Left cardiac atrium (tissue), 4 donors: ENCODE measurements at regions not wholly inside any gene's neighbourhood (a gene's known extent, or its start where the extent isn't known, plus 50 kb on each side); places are given as distances from the start of the nearest gene placed in this dataset.
"Not testable (repeated sequence)": the region's sequence is repeated elsewhere in the genome, so short reads cannot be mapped to it uniquely, and the experiment has no call there.

Experiments
- ATAC-seq, 2 donors: fragments of 200-7000 bp; cut with Tn5 transposase; one replicate each; pipeline ENCODE4 v1.9.1; 2020; ENCODE audit warnings: mild to moderate bottlenecking in 2 of 2, moderate library complexity in 2 of 2
- DNase-seq: peaks from one replicate; pipeline ENCODE4 v3.0.0-alpha.2; 2020
- intact Hi-C, 2 donors: fragments of 100-400 bp; cut with DNase I; formaldehyde crosslinking; loops; one replicate each; pipeline versions ENCODE4 v1.14.1 to v1.15.1; 2022 to 2023
- donor health status: DM: no; HTN: yes; CAD: no.
- donor health status: DM: no; HTN: yes; CAD: no; lungs with severe emphysema.
- donor health status: DM: yes; HTN: yes; CAD: no.
- donor health status: Dilated cardiomyopathy.

DNA sequence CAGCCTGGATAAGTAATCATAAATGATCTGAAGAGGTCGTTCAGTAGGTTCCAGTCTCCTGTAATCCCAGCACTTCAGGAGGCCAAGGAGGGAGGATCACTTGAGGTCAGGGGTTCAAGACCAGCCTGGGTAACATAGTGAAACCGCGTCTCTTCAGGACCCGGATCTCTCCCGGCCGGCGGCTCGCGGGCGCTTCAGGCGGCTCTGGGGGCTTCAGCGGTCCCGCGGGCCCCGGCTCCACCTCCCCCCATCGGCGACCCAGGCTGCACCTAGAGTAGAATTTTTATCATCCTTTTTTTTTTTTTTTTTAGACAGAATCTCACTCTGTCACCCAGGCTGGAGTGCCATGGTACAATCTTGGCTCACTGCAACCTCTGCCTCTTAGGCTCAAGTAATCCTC, 95.9 kb downstream of the ABCC12 start:
- intact Hi-C loops, result loop anchor here (10.0 kb wide), 1 partner anchor 915 kb away; the partner anchor contains the start of gene NETO2 (in 2 of the 2)
- DNase-seq, result no peak
- ATAC-seq, result no peak

DNA sequence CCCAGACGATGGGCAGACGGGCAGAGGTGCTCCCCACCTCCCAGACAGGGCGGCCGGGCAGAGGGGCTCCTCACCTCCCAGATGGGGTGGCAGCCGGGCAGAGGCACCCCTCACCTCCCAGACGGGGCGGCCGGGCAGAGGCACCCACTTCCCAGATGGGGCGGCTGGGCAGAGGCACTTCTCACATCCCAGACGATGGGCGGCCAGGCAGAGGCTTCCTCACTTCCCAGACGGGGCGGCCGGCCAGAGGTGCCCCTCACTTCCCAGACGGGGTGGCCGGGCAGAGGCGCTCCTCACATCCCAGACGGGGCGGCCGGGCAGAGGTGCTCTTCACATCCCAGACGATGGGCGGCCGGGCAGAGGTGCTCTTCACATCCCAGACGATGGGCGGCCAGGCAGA, 96.6 kb downstream of the ABCC12 start:
- not testable (repeated sequence) for ATAC-seq, DNase-seq
- intact Hi-C loops, result loop anchor here (10.0 kb wide), 1 partner anchor 914 kb away; the partner anchor contains the start of gene NETO2 (in 2 of the 2)

DNA sequence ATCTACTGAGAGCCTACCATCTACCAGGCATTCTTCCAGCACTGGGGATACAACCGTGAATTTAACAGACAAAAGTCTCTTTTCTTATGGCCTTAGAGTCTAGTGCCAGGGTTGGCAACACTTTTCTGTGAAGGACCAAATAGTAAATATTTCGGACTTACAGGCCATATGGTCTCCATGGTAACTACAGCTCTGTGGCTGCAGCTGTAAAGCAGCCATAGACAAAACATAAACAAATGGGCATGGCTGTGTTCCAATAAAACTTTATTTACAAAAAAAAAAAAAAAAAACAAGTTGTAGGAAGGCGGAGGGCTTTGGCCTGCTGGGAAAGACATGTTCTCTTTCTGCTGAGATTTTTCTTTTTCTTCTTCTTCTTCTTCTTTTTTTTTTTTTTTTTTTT, 98.7 kb downstream of the ABCC12 start:
- intact Hi-C loops, result loop anchor here (10.0 kb wide), 1 partner anchor 912 kb away; the partner anchor contains the start of gene NETO2 (in 2 of the 2)
- DNase-seq (no peak), ATAC-seq (no peak)

DNA sequence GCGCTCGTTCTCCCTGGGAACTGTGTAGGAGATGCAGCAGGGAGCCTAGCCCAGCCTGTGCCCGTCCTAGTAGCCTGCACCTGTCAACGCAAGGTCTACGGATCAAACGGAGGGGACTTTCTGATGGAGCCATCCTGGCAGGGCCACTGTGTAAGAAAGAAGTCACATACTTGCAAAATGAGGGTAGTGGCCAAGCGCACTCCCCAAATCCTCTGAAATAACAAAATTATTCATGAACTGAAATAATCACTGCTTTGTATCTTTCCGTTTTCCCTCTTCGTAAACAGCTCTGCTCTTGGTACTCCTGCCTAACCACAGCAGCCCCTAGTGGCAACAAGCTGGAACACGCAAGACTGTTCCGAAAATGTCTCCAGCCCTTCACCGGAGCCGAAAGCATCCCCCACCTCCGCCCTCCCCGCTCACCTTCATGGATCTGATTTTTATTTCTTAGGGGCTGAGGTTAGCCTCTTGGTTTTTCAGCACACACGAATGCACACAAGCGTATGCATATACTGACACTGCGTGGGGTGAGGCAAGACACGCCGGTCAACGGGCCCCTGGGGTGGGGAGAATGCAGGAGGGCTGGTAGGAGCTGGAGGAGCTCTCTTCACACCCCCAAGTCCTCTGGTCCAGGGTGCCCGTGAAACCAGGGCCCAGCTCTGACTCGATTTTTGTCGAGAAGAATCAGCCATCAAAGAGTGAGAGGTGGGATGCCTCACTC, 100.8 kb downstream of the ABCC12 start:
- intact Hi-C loops, result loop anchor here (10.0 kb wide), 1 partner anchor 910 kb away; the partner anchor contains the start of gene NETO2 (in 2 of the 2)
- DNase-seq (peak; percentile 37), ATAC-seq (peak; percentile 85 to 88)

DNA sequence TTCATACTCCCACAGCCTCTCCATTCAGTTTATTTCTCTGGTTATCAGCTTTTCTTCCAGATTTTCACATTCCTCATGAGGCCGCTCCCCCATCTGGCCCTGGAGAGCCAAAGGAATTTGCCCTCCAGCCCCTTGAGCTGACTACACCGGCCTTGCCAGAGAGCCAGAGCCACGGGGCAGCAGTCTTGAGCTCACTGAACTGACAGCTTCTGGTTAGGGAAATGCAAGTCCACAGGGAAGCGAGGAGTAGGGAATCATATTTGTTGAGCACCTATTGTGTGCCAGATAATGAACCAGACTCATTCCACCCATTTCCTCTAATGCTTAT, 102.4 kb downstream of the ABCC12 start:
- intact Hi-C loops, result loop anchor here (10.0 kb wide), 1 partner anchor 909 kb away; the partner anchor contains the start of gene NETO2 (in 2 of the 2)
- peak; percentile 64 to 82 for ATAC-seq
- DNase-seq, result peak; percentile 27

DNA sequence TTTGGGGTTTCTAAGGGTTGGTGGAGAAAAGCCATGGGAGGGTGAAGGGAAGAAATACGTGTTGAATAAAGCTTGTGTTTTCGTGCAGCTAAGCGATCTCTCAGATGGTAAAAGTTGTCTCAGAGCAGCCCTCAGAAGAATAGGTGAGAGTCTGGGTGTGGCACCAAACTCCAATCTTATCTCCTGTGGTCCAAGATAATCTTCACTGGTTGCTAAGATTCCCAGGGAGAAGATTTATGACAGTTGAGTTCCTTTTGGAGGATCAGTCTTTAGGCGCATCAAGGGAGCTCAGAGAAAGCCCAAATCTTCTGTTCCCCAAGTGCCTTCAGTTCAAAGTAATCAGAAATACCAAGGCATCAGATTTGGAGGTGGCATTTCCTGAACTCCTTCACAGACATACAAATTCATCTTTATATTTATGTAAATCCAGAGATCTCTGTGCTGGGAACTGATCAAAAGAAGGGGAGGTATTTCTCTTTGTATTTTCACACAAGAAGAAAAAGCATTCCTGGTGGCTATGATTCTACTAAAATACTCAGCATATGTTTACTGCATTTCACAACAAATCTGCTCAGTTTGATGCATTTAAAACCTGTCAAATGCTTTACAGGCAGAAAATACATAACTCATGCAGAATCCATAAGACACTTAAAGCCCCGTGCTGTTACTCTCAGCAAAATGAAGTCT, 102.9 kb downstream of the ABCC12 start:
- ATAC-seq (no peak), DNase-seq (no peak)
- intact Hi-C loops, result loop anchor here (10.0 kb wide), 1 partner anchor 908 kb away; the partner anchor contains the start of gene NETO2 (in 2 of the 2)

DNA sequence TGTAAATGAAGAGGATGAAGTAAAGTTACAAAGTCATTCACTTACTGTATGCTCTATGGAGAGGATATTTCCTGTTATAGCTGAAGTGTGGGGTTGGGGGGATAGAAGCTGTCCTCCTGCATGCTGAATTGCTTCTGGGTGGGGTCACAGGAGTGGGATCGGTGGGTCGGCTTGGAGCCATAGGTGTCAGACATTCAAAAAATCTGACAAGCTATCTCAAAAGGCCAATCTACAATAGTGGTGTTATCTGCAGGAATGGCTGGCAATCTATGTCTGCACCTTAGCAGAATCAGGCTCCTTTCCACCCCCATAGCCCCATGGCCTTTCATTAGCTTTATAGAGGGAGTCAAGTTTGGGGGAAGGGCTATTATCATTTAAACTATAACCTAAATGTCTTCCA, 104.9 kb downstream of the ABCC12 start:
- DNase-seq, result no peak
- no peak for ATAC-seq
- intact Hi-C loops, result loop anchor here (10.0 kb wide), 1 partner anchor 906 kb away; the partner anchor contains the start of gene NETO2 (in 2 of the 2)

DNA sequence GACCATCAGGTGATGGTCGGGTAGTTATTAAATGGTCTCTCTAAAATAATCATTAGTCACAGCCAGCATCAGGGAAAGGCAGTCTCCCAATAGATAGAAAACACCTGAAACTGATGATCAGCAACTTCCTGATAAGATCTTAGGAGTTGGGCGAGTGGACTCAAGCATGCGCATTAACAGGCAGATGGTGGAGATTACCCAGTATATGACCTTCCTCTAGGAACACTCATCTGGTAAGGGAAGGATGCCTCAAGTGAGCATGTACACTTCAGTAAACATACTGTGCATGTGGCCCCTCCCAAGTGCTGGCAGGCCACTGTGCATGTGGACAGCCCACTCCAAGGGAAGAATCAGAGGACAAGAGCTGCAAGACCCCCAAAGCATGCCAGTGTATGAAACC, 105.9 kb downstream of the ABCC12 start:
- ATAC-seq, result no peak
- intact Hi-C loops, result loop anchor here (10.0 kb wide), 1 partner anchor 905 kb away; the partner anchor contains the start of gene NETO2 (in 2 of the 2)

DNA sequence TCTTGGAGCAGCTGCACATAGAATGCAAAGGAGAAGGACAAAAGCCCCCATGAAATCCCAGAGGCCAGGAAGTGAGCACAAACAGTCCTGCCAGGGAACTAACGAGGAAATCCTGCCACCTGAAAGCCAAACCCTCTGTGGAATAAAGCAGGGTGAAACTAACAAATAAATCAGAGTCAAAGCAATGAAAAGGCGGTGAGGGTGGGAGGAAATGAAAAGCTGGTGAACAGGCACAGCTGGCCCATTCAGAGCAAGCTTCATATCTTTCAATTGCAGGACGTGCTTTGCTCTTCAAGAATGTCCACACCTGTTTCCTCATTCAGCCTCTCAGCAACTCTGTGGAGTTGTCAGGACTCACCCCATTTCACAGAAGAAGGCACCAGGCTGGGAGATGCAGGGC, 108.1 kb downstream of the ABCC12 start:
- intact Hi-C loops, result no loop called here
- no peak for DNase-seq
- ATAC-seq, result no peak

More for the DNA sequence above, 105.9 kb downstream of the ABCC12 start:
- DNase-seq, result no peak

DNA sequence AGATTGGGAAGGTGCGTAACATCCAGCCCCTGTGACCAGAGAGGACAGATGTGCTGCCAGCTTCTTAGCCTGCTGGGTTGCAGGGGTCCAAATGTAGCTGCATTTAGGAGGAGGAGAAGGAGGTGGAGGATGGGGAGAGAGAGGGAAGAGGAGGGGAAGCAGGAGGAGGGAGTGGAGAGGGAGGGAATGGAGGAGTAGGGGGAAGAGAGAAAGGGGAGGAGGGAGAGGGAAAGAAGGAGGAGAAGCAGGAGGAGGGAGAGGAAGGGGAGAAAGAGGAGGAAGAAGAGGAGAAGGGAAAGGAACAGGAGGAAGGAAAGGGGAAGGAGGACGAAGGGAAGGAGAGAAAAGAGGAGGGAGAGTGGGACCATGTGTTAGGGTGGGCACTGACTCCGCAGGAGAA, 108.6 kb downstream of the ABCC12 start:
- DNase-seq (no peak), ATAC-seq (no peak)
- intact Hi-C loops, result no loop called here

DNA sequence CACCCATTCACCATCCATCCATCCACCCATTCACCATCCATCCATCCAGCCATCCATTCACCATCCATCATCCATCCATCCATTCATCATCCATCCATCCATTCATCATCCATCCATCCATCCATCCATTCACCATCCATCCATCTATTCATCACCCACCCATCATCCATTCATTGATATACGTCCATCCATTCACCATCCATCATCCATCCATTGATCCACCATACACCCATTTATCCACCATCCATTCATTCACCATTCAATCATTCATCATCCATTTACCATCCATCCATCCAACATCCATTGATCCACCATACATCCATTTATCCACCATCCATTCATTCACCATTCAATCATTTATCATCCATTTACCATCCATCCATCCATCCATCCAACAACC, 111.7 kb downstream of the ABCC12 start:
- ATAC-seq (no peak), DNase-seq (no peak)
- intact Hi-C loops, result no loop called here

DNA sequence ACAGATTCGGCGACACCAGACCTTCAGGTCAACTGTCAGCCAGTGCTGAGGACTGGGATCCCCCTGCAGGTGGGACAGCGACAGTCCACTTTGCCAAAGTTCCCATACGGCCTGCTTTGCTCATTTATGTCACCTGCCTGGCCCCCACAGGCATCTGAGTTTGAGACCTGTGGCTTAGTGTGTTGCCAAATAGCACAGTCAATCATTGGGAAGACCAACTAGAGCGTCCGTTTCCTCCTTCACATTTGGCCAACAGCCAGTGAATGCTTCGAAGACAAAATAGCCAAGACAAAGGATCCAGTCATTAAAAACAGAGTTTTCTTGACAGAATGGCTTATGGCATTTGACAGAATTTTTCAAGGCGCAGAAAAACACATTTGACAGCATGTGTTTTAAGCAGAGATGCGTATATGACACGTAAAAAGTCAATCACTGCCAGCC, 113.8 kb downstream of the ABCC12 start:
- intact Hi-C loops, result no loop called here
- DNase-seq, result no peak
- ATAC-seq, result no peak

DNA sequence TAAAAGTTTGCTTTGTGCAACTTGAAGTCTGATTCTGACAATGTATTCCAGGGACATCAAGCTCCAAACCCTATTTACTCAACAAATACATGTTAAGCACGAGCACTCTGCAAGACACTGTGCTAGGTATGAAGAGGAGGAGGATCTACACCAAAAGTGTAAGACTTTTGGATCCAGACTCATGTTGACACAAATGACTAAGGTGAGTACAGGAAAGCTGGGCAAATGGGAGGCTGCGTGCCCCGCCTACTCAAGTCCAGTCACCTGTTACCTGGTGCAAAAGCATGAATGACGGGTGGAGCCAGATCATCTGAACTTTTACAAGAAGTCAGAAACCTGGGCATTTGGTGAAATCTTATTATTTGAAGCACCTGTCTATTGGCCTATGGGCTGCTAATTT, 120.7 kb downstream of the ABCC12 start:
- no peak for ATAC-seq

DNA sequence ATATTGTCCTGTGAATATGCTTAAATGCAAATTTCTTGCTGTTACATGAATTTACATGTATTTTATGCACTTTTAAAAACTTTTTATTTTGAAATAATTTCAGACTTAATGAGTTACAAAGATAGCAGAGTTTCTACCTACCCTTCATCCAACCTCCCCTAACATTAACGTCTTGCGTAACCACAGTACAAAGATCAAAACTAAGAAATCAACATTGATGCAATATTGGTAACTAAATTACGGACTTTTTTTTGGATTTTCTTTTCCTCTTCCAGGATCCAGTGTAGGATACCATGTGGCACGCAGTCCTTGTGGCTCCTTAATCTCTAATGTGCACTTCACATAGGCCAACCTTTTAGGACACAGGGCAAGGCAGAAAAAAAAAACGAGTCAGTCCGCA, 124.9 kb downstream of the ABCC12 start:
- DNase-seq, result no peak
- intact Hi-C loops, result no loop called here
- ATAC-seq, result no peak

More for the DNA sequence above, 120.7 kb downstream of the ABCC12 start:
- DNase-seq, result no peak
- intact Hi-C loops, result no loop called here

DNA sequence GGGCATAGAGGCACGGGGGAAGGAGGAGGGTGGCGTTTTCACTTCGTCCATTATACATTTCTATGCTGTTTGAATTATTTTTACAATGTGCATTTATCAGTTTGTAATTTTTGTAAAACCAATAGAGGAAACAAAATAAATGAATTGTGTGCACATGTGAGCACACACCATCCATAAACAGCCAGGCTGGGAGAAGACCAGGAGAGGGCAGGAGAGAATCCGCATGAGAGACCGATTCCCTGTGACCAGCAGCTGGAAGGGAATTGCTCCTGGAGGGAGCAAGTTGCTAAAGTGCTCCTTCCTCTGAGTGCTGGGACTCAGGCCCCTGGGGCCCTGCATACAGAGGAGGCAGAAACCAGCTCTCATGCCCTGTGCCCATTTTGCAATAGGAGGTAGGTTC, 126.0 kb downstream of the ABCC12 start:
- no peak for DNase-seq
- no peak for ATAC-seq
- intact Hi-C loops, result no loop called here

DNA sequence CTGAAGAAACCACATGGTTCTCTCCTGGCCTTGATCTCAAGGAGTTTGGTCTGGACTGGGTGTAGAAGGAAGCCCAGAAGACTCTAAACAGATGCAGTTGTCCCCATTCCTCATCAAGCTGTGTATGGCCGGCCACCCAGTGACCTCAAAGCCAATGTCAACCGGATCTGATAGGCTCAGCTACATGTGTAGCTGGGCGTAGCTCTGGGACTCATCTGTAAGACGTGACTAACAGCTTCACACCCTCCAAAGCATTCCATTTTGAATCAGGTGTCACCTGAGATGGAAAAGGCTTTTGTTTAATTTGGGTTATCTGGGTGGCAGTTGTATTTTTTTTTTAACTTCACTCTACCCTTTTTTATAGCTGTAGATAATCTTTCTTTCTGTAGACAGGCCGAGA, 130.4 kb downstream of the ABCC12 start:
- intact Hi-C loops, result no loop called here
- DNase-seq (no peak), ATAC-seq (no peak)

DNA sequence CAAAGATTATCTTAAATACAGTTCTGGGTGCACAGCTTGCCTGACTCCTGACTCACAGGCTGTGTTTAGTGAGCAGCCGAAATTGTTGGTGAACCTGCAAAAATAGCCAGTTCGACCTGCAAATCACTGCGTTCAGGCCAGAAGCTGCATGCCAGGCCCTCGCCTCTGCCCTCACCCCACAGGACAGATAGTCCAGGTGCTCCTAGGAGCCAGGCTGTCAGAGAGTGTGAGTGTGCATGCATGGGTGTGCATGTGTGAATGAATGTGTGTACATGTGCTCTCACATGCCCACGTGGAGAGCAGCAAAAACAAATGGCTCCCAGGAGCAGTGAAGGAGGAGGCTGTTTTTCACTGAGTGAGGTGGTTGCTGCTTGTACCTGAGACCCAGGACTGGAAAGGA, 131.8 kb downstream of the ABCC12 start:
- intact Hi-C loops, result no loop called here
- ATAC-seq, result no peak
- DNase-seq, result no peak

DNA sequence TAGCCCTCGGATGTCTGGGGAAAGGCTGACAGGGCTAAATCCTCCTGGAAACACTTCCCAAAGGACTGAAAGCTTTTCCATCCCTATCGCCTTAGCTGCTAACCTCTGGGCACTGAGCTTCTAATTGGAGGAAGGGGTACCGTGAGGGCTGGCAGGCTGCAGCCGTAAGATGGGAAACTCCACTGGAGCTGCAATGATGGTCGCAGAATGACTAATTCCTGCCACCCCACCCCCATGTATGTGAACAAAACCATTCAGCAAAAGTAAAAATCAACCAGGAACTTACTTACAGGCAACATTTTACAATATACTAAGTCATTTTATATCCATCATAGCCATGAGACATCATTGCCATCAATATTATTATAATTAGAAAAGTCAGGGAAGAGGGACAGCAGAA, 133.3 kb downstream of the ABCC12 start:
- no peak for DNase-seq
- no peak for ATAC-seq
- intact Hi-C loops, result no loop called here

DNA sequence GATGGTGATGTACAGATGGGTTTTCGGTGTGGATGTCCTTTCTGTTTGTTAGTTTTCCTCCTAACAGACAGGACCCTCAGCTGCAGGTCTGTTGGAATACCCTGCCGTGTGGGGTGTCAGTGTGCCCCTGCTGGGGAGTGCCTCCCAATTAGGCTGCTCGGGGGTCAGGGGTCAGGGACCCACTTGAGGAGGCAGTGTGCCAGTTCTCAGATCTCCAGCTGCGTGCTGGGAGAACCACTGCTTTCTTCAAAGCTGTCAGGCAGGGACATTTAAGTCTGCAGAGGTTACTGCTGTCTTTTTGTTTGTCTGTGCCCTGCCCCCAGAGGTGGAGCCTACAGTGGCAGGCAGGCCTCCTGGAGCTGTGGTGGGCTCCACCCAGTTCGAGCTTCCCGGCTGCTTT, 135.2 kb downstream of the ABCC12 start:
- ATAC-seq, intact Hi-C loops, DNase-seq: not testable (repeated sequence)
